Activated CD8-positive, alpha-beta memory T cell treated with anti-CD3 and anti-CD28 coated beads for 4 hours (primary cell): ENCODE measurements at regions not wholly inside any gene's neighbourhood (a gene's known extent, or its start where the extent isn't known, plus 50 kb on each side); places are given as distances from the start of the nearest gene placed in this dataset.

ENCODE experiments used
- DNase-seq, 2 donors: peaks; one replicate each; pipeline ENCODE4 v3.0.0-alpha.2; 2020; ENCODE audit warnings: low read depth in 2 of 2

DNA sequence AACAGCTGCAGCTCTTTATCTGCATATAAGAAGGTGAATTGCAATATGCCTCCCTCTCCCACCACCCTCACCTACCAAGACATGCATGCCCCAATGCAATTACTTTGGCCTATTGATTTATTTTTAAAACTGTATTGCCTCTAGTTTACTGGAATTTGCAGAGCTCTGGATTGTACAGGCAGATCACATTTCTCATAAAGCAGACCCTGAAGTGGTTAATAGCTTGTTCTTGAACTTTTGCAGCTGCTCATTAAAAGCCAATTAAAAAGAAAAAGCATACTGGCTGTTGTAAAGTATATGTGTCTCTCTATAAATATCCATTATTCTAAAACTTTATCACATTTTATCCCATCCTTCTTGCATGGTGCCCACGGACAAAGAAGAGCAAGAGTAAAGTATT is 221.5 kb upstream of the TOPAZ1 start:
- DNase-seq, result no peak

GRCh38 chr3:44021651-44022594 is 219.8 kb upstream of the TOPAZ1 start:
- no peak for DNase-seq

- DNase-seq, result no peak
Observed at GRCh38 chr3:44023961-44024593, 217.6 kb upstream of the TOPAZ1 start.

DNA sequence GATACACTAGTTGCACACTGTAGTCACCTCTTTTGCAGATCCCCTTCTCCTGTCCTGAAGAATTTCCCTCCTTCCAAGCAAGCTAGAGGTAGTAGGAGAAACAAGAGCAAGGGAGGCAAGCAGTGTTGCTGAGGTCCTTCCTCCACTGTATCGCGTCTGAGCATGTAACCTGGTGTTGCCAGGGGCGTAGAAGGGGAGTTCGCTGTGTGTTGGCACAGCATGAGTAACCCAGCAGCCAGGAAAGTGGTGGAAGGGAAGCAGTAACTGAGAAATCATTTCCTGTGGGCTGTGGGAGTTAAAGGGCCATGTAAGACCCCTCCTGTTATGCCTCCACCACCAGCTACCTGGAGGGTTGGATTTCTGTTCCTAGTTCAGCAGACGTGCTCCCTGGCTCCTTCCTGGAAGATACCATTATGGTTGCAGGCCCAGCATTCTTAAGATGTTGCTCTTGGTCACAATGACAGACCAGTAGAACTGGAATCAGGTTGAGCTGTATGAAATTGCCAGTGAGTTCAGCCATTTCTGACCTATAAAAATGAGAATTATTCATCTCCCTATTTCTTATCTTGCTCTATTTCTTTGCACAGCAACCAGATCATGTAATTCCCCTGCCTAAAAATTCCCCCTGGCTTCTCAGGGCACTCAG is 215.3 kb upstream of the TOPAZ1 start:
- DNase-seq, result no peak

DNA sequence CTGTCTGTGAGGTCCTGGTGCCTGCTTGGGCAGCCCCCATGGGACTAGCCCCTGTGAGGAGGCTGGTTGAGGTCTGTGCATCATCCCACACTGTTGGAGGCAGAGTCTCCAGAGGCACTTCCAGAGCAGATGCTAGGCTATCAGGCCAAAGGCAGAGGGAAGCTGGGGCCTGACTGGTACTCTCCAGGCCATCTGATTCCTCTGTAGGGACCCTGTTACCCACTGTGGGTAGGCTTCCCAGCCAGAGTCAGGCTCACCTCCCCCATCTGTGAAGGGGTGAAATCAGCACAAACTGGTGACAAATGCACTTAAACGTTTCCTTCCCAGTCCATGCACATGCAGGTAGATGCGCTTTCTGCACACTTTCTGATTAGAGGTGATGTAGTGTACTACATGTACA is 212.6 kb upstream of the TOPAZ1 start:
- DNase-seq, result no peak

DNA sequence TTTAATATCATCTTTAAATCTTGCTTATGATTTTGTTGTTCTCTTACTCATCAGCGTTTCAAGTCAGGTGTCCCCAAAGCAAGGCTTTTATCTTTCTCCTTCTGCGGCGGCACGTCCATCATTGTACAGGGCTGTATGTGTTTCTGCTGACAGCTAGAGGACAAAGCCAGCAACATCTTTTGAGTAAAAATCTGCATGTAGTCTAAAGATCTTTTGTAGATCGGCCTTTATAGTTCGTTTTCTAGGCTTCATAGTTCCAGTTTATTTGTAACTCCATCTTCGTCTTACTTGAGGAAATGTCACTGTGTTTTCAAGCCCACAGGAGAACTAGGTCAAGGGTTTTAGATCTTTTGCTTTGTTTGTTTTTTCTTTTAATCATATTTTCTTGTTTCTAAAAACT is 211.4 kb upstream of the TOPAZ1 start:
- no peak for DNase-seq

DNA sequence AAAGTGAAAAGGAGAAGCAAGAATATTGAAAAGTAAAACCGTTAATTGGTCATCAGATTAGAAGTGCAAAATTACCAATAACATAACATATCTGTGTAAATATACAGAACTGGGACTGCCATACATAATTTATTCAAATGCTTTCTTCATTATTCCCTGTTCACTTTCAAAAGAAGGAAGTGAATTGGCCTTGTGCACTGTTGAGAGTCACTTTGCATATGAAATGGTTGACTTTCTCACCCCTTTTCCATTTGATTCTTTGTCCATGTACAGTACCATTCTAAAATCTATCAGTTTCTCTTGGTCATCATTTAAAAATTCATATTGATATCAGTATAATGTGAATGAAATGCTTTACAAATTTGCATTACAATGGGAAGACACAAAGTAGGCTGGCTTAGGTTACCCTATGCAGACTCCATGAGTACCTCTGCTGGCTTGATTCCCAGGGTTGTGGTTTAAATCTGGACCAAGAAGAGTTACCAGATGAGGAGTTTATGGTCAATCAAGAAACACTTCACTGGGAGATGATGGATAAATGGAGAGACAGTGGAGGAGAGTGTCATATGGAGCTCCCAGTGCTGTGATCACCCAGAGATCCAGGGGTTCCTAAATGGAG is 210.9 kb upstream of the TOPAZ1 start:
- no peak for DNase-seq

- DNase-seq, result no peak
Observed at GRCh38 chr3:44031387-44032380, 210.0 kb upstream of the TOPAZ1 start.

- no peak for DNase-seq
Observed at GRCh38 chr3:44032487-44032886, 209.2 kb upstream of the TOPAZ1 start.

DNA sequence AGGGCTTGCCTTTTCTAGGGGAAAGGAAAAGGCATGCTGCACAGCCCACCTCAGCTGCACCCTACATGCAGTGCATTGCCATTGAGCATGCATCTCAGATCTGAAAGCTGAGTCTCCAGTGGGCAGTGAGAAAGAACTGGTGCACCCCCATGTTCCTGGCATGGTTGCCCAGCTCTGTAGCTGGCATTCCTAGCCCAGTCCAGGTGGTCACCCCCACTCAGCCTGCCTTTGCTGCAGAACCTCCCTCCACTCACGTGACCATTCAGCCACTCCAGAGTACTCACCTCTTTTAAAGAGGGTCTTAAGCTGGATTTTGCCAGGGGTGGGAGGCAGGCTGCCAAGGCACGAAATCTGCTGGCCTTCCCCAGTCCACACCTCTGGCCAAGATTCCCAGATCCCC is 208.6 kb upstream of the TOPAZ1 start:
- no peak for DNase-seq

DNA sequence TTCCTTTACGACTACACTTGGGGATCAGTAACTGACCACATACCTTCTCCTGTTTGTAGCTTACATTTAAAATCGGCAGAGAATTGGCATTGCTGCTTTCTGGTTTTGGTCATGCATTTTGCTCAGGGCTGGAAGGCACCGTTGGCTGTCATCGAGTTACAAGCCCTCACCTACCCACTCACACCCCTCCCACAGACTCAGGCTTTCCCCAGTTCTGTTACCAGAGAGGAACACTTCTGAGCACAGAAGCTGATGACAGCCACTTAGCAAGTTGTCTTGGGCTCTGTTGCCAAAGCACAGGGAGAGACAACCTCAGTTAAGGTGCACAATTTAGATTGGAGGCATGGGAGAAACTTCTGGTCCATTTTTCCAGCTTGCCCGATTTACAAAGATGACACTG is 204.8 kb upstream of the TOPAZ1 start:
- DNase-seq, result no peak

DNA sequence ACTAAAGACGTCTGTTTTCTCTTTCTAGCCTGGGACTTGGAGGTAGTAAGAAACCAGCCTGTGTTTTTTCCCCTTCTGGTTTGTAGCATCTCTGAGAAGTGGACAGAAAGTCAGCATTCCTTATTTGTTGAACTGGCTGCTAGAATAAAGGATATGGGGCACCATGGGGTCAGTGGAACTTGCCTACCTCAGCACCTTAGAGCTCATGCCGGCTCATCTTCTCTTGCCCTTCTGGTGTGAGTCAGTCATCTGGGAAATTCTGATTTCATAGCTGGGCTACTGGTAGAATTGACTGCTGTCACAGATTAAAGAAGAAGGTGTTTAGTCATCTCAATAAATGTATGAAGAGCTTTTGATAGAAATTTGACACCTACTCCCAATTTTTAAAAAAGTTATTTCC is 202.7 kb upstream of the TOPAZ1 start:
- no peak for DNase-seq

GRCh38 chr3:44041726-44042125 is 200.0 kb upstream of the TOPAZ1 start:
- DNase-seq, result no peak

DNA sequence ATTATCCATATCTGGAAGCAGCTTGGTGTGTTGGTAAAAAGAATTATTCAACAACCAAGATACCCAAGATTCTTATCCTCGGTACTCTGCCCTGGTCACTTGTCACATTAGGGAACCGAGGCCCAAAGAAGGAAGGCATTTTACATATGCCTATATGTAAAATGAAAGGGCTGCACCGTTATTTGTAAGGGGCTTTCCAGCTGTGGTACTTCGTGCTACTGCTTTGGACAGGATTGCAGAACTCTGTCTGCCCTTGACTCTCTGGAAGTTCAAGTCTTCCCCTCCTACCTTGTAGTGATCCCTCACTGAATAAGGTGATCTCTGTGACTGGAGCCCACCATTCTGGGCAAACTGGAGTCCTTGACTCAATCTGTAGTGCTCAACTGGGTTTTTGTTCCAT is 198.9 kb upstream of the TOPAZ1 start:
- DNase-seq, result no peak

GRCh38 chr3:44045476-44046275 is 196.0 kb upstream of the TOPAZ1 start:
- no peak for DNase-seq

GRCh38 chr3:44047796-44048195 is 193.9 kb upstream of the TOPAZ1 start:
- no peak for DNase-seq

DNA sequence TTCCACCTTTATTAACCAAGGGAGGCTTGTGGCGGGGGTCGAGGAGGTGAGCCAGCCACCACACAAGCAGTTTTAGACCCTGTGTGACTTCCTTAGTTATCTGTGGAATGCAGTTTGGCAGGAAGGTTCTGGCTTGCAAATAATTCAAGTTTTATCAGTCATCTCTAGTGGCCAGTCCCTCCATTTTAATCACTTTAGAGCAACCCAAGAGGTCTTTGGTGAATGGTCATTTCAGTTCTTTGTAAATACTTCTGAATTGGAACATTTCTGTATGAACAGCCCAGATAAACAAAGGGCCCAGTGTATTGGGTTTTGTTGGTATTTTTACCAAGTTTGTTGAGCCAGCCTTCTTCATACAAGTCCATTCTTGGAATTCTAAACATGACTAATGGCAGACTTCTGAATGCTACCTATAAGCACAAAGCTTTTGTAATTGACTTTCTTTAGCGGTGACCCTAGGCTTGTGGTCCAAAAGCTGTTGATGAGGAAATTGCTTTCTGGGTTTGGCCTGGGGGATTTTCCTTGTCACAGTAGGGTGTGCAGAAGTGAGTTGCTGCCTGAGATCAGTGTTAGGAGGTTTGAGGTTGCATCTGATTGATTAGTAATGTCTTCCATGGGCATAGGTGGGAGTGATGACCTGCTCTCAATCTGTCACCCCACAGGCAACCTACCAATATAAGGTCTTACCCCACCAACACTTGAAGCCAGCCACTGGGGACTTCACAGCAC is 193.3 kb upstream of the TOPAZ1 start:
- DNase-seq, result no peak

DNA sequence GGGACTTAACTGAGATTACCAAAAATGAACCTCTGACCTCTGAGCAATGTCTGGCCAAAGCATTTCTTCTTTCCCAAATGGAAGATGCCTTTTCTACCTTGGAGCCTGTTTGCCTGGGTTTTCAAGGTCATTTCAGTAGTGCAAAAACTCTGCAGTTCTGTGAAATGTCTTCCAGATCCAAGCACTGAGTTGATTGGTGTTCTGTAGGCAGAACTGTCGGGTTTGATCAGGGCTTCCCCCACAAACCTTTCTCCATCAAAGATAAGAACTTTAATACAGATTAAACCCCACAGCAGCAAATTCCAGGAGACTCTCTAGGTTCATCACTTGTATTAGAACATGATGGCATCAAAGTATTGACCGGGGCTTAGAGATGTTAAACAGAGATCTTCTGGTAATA is 192.7 kb upstream of the TOPAZ1 start:
- no peak for DNase-seq

GRCh38 chr3:44050101-44050500 is 191.6 kb upstream of the TOPAZ1 start:
- DNase-seq, result no peak

DNA sequence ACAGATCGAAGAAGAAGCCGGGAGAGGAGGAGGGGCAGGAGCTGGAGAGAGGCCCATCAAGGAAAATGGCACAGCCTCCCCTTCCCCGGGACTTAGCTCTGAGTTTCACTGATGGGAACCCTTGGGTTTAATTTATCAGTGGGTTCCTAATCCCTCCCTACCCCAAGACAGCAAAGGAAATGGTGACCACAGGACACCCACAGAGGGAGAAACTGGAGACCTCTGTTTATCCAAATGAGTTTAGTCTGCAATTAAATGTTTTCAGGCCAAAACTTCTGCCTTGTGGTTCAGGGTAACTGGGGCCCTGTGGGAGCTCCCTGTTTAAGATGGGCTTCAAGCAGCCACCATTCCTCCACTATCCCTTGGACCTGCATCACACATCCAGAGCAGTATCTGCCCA is 190.8 kb upstream of the TOPAZ1 start:
- no peak for DNase-seq
